Astrocyte of the spinal cord (primary cell): ENCODE measurements at regions not wholly inside any gene's neighbourhood (a gene's known extent, or its start where the extent isn't known, plus 50 kb on each side); places are given as distances from the start of the nearest gene placed in this dataset.

Experiments
- DNase-seq: peaks from one replicate; pipeline ENCODE4 v3.0.0; 2011; ENCODE audit warnings: low read depth, low spot score
- H3K4me3 ChIP-seq: 2 replicates; pipeline ENCODE4 v1.5.1; 2011; ENCODE audit warnings: low read depth, mild to moderate bottlenecking, low read length, moderate library complexity
- CTCF ChIP-seq: IDR thresholded peaks from 2 replicates; pipeline ENCODE4 v1.5.1; 2012; ENCODE audit warnings: low read depth, mild to moderate bottlenecking, low read length, inconsistent platforms
- in situ Hi-C: cut with HindIII; loops from 2 replicates; pipeline ENCODE4 v1.10.0; 2017; ENCODE audit warnings: low sequenced_read_pairs

- in situ Hi-C loops = no loop called here
- TF ChIP-seq CTCF = no peak
- no peak overlapping the region for H3K4me3 ChIP-seq
- no peak for DNase-seq
Measured at GRCh38 chr2:200203381-200203827, 103.1 kb upstream of the SPATS2L start.

- in situ Hi-C loops = no loop called here
- no peak for TF ChIP-seq CTCF
- DNase-seq = no peak
Measured at GRCh38 chr2:200208041-200208440, 98.5 kb upstream of the SPATS2L start.

GRCh38 chr2:200209030-200209429, 97.5 kb upstream of the SPATS2L start:
- no peak for TF ChIP-seq CTCF
- no peak for DNase-seq
- H3K4me3 ChIP-seq = no peak overlapping the region
- in situ Hi-C loops = no loop called here

More at GRCh38 chr2:200208041-200208440, 98.5 kb upstream of the SPATS2L start:
- no peak overlapping the region for H3K4me3 ChIP-seq

- no peak for DNase-seq
- TF ChIP-seq CTCF = no peak
- no peak overlapping the region for H3K4me3 ChIP-seq
- in situ Hi-C loops = no loop called here
Measured at GRCh38 chr2:200211643-200212042, 94.8 kb upstream of the SPATS2L start.

- in situ Hi-C loops = no loop called here
- no peak for DNase-seq
- no peak for TF ChIP-seq CTCF
- no peak overlapping the region for H3K4me3 ChIP-seq
Measured at GRCh38 chr2:200212862-200213425, 93.5 kb upstream of the SPATS2L start.

GRCh38 chr2:200216310-200216709, 90.2 kb upstream of the SPATS2L start:
- no peak for TF ChIP-seq CTCF
- DNase-seq = no peak
- H3K4me3 ChIP-seq = no peak overlapping the region
- in situ Hi-C loops = no loop called here
